Fibroblast of skin of back (primary cell): ENCODE measurements at regions not wholly inside any gene's neighbourhood (a gene's known extent, or its start where the extent isn't known, plus 50 kb on each side); places are given as distances from the start of the nearest gene placed in this dataset.
"Not testable (repeated sequence)": the region's sequence is repeated elsewhere in the genome, so short reads cannot be mapped to it uniquely, and the experiment has no call there.

Experiments
- DNase-seq: peaks from one replicate; pipeline ENCODE4 v3.0.0-alpha.2; 2013

GRCh38 chr13:64127856-64128255 is 2712.2 kb upstream of the PCDH20 start:
- no peak for DNase-seq

DNA sequence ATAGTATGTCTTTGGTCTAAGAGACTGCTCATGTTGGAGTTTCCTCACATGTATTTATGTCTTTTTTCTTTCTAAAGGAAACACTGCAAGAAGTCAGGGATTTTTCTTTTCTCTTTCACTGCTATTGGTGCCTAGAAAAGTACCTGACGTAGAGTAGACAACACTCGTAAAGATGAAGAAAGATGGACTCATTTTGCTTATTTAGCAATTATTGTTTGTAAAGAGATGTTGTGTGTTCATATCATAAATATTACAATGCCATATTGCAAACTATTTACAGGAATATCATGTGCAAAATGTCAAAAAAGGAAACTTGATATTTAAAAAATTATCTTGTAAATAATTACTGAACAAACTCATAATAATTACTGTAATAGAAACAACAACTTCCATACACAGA is 2711.5 kb upstream of the PCDH20 start:
- DNase-seq: no peak

DNA sequence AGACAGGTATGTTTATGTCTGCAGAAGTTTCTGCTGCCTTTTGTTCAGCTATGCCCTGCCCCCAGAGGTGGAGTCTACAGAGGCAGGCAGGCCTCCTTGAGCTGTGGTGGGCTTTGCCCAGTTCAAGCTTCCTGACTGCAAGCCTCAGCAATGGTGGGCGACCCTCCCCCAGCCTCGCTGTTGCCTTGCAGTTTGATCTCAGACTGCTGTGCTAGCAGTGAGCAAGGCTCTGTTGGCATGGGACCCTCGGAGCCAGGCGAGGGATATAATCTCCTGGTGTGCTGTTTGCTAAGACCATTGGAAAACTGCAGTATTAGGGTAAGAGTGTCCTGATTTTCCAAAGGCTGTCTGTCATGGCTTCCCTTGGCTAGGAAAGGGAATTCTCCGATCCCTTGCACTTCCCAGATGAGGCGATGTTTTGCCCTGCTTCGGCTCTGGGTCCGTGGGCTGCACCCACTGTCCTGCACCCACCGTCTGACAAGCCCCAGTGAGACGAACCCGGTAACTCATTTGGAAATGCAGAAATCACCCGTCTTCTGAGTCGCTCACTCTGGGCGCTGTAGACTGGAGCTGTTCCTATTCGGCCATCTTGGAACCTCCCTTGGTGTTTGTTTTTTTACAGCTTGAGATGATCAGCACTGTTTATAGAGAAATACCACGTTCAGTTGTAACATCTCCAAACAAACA is 2705.5 kb upstream of the PCDH20 start:
- DNase-seq: not testable (repeated sequence)

DNA sequence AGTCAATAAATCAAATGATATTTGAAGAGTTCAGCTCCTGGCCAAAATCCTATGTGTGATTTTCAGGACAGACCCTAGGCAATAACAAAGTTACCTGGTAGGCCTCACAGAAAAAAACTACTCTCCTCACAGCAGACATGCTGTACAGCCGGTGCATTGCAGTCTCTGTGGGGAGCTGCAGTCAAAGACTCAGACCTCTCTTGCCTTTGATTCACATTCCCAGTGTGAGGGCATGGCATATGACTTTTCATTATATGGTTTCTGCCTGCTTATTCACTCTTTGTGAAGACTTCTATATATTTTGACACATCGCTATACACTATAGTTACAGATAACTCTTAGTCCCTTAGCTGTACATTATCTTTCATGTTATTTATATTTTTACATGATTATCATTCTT is 2684.3 kb upstream of the PCDH20 start:
- no peak for DNase-seq

- no peak for DNase-seq
These were observed 2674.7 kb upstream of the PCDH20 start for GRCh38 chr13:64090311-64090710.

- no peak for DNase-seq
These were observed 2672.8 kb upstream of the PCDH20 start for GRCh38 chr13:64088491-64088890.

DNA sequence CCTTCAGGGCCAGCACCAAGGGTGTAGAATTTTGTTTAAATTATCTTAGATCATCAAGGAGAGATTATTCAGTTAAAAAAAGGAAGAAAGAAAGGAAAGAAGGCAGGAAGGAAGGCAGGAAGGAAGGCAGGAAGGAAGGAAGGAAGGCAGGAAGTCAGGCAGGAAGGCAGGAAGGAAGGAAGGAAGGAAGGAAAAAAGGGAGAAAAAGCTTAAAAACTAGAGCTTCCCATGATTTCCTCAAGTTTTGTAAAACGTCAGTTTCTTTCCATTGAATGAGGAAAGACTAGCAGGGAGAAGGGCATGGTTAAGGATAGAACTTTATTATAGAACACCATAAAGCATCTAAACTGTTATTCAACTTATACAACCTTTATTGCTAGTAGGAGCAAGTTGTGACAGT is 2672.0 kb upstream of the PCDH20 start:
- no peak for DNase-seq

- no peak for DNase-seq
These were observed 2668.2 kb upstream of the PCDH20 start for GRCh38 chr13:64083811-64084210.

DNA sequence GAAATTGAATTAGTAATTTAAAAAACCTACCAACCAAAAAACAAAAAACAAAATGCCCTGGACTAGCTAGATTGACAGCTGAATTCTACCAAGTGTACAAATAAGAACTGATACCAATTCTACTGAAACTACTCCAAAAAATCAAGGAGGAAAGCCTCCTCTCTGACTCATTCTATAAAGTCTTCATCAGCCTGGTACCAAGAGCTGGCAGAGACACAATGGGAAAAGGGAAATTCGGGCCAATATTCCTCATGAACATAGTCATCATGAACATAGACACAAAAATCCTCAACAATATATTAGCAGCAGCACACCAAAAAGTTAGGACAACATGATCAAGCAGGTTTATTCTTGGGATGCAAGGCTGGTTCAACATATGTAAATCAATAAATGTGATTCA is 2667.7 kb upstream of the PCDH20 start:
- DNase-seq: no peak

DNA sequence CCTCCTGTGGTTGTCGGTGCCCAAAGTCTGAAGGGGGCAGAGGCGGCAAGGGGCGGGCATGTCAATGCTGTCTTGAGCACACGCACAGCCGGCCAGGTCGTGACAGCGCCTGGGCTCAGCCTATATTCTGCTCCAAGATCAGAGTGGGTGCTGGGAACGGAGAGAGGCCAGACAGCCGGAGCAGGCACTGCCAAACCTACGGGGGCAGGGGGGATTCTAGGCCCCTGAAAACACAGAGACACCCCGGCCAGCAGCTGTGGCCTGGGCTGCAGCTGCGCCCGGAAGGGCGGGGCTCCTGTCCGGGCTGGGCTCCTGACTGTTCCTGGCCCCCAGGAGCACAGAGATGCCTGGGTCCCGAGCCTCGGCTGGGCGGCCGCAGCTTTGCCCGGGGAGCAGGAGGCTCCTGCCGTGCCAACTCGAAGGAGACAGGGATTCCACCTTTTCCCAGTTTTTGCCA is 2662.9 kb upstream of the PCDH20 start:
- DNase-seq: no peak

DNA sequence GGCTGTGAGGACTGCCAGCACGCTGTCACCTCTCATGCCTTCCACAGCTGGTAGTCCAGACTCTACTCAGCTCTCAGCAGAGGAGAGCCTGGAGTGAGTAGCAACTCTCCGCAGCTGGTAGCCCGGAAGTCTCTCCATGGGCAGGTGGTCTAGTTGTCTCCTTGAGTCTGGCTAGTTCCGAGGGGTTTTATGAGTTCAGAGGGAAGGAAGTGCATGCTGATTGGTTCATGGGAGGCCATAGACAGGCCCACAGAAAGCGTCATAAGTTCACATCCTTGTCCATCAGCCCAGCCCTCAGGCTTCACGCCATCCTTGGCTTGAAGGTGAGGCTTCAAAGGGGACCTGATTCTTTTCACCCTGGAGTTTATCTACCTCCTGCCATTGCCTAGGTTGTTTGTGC is 2662.4 kb upstream of the PCDH20 start:
- DNase-seq: no peak

- DNase-seq: not testable (repeated sequence)
These were observed 2661.6 kb upstream of the PCDH20 start for GRCh38 chr13:64077132-64077835.

GRCh38 chr13:64075543-64076271 is 2660.1 kb upstream of the PCDH20 start:
- no peak for DNase-seq

DNA sequence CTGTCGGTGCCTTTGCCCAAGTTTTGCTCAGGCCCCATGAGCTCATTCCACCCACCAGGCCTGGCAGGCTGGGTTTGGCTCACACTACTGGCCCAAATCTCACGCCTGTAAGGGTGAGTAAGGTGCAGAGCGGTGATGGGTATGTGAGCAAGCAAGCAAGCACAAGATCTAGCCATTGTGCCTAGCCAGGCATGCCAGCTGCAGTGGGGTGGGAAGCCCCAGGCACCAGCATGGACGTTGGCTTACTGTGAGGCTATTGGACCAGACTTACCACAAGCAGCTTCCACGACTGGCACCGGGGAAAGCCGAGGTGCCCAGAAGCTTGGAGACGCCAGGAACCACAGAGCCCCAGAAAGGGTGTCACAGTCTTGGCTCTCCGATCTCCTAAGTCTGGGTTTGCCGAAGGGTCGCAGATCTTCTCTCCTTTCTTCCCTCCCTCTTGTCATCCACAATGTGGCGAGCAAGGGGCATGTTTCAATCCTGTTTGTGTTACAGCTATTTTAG is 2659.4 kb upstream of the PCDH20 start:
- no peak for DNase-seq

DNA sequence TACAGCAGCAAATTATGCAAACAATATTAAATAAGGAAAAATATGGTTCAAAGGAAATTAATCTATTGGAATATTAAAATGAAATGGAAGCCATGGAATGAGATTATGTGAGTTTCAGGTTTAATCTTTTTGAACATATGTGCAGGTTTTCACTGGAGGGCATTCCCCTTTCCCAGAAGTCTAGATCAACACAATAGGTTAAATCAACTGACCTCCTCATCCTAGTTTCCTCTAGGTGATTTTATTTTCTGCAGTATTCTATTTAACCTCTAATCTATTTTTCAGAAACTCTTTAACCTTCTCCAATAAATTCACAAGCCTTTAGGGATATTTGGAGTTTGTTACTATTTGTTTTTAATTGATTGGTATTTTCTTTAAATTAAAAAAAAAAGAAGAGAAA is 2657.6 kb upstream of the PCDH20 start:
- no peak for DNase-seq

GRCh38 chr13:64071352-64071751 is 2655.7 kb upstream of the PCDH20 start:
- DNase-seq: no peak

DNA sequence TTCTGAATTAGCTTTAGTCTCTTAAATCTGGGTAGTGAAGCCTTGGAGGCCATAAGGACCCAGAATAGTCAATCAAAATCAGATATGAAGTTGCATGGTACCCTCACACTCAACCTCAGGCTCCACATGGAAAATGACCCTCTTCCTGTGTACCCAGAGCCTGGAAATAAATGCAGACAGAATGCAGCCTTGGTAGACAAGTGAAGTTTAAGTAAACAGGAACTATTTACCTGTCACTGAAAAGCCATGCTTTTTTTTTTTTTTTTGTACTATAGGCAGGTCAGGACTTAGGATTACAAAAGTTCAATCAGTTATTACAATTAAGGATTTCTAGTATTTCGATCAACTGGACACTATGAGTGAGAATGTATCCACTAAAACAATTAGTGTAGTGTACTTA is 2654.2 kb upstream of the PCDH20 start:
- no peak for DNase-seq

DNA sequence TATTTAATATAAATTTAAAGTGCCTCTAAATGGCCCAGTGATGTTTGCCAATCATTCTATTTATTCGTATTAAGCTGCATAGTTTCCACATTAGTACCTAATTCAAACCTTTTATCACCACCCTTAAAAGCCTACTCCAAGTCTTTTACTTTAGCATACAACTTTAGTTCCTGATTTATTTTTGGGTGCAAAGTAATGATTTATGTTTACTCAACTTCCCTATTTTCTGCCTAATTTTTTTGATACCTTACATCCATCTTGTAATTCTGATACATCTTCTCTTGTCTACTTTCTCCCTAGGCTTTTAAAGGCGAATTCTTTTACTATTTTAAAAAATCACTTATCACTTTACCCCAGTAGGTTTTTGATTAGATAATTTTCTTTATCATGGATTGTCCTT is 2651.1 kb upstream of the PCDH20 start:
- no peak for DNase-seq

DNA sequence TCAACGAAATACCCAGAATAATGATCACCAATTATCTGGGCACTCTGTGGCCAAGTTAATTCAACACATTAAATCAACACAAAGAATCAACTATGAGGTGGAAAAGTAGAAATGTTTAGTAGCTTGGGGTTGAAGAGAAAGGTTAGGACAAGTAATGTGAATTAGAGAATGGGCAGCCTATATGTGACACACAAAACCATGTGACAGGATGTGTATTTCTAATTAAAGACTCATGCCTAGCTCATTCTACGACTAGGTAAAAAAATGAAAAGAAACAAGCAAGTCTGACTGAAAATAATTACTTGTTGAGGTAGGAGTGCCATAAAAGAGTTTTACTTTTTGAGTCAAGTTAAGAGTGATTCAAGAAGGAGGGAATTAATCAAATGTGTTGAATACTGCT is 2646.0 kb upstream of the PCDH20 start:
- no peak for DNase-seq

GRCh38 chr13:64057372-64058020 is 2641.8 kb upstream of the PCDH20 start:
- no peak for DNase-seq

DNA sequence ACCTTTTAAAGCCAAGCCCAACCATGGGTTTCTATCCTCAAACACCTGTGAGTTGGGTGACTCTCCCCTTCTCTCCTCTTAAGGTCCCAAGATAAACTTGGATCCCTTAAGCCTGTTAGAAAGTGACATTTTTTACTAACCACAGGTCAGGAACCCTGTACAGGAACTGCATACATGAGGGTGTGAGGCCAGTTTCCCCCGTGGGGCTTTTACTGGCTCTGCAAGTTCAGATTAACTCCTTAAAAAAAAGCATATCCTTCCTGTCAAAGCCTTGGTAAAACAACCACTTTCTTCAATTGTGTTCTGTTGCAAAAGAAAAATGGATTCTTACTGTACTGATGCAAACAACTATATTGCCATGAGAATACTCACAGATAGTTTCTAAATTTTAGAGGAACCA is 2638.7 kb upstream of the PCDH20 start:
- DNase-seq: no peak

DNA sequence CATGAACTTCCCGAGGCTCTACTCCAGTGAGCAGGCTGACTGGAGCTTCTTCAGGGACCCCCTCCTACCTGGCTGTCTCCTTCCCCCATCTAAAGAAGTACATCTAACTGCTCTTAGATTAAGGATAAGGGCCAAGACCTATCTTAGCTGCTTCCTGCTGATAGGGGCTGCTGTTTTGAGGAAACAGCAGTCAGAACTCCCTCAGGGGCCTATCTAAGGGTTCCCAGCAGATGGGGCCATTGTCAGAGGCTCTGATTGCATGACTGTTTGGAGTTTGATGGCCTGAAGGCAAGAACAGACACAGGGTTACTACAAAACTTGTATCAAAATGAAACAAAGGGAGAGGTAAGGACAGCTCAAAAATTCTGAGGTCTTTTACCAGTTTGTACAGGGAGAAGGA is 2636.9 kb upstream of the PCDH20 start:
- no peak for DNase-seq

DNA sequence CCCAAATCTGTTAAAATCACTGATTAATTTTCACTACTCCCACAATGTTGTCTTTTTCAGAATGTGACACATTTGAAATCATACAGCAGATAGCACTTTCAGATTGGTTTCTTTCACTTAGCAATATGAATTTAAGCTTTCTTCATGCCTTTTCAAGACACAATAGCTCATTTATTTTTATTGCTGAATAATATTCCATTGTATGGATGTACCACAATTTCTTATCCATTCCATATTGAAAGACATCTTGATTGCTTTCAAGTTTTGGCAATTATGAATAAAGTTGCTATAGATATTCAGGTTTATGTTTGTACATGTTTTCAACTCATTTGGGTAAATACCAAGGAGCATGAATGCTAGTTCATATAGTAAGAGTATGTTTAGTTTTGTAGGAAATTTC is 2635.6 kb upstream of the PCDH20 start:
- no peak for DNase-seq
